GM12873 (cell line): ENCODE measurements at regions not wholly inside any gene's neighbourhood (a gene's known extent, or its start where the extent isn't known, plus 50 kb on each side); places are given as distances from the start of the nearest gene placed in this dataset.

Experiments
- TF ChIP-seq, protein P1 (sequence below): IDR thresholded peaks from 2 replicates; pipeline ENCODE4 v1.5.1; 2012; ENCODE audit warnings: low read depth, mild to moderate bottlenecking, moderate library complexity, low read length, control low read depth; ENCODE audit not compliant: insufficient read depth; ENCODE audit errors: missing control alignments

DNA sequence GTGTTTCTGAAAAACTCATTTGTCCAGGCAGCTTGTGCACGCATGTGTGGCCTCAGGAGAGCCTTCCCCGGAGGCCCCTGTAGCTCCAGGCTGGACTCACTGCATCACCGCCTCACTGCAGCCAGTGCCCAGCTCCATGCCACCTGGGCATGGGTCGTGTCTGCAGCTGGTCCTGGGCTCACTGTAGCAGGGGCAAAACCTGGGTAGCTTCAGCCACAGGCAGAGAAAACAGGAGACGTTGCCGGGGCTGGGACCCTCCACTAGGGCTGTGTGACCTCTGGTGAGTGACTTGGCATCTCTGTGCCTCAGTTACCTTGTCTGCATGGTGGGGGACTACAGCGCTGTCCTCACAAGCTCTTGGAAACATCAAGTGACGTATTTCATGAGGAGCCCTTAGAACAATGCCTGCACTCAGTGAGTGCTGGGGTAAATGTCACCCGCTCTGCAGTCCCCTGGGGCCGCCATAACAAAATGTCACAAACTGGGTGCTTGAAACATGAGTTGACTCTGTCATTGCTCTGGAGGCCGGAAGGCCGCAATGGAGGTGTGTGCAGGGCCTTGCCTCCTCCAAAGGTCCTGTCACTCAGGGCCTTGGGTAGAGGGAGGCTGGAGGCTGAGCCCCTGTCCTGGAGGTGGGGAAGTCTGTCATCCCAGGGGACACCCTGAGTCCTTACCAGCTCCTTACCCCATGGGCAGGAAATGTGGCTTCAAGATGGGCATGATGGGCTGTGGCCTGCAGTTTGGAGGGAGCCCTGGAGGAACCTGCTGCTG lies 488.7 kb downstream of the TBC1D22A start:
- TF ChIP-seq, protein P1, sequence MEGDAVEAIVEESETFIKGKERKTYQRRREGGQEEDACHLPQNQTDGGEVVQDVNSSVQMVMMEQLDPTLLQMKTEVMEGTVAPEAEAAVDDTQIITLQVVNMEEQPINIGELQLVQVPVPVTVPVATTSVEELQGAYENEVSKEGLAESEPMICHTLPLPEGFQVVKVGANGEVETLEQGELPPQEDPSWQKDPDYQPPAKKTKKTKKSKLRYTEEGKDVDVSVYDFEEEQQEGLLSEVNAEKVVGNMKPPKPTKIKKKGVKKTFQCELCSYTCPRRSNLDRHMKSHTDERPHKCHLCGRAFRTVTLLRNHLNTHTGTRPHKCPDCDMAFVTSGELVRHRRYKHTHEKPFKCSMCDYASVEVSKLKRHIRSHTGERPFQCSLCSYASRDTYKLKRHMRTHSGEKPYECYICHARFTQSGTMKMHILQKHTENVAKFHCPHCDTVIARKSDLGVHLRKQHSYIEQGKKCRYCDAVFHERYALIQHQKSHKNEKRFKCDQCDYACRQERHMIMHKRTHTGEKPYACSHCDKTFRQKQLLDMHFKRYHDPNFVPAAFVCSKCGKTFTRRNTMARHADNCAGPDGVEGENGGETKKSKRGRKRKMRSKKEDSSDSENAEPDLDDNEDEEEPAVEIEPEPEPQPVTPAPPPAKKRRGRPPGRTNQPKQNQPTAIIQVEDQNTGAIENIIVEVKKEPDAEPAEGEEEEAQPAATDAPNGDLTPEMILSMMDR: no peak

DNA sequence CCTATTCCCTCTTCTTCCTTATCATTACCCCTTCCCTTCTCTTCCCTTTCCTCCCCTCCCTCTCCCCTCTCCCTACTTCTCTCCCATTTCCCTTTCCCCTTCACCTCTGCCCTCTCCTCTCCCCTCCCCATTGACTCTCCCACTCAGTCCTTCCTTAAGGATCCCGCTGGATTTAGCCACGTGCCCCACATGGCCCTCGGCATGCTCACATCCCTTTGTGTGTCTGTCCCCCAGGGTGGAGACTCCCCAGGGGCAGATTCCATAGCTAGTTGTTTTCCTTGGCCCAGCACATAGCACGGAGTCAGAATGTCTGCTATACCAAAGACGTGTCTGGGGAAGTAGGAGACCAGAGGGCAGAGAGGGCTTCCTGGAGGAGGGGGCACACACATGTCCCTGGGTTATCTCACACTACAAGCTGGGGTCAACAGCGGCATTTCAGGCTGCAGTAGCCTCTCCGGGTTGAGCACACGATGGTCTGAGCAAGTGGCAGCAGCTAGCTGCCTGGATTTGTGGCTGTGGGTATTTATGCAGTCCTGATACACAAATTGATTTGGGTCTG lies 487.0 kb downstream of the TBC1D22A start:
- TF ChIP-seq, protein P1: no peak

DNA sequence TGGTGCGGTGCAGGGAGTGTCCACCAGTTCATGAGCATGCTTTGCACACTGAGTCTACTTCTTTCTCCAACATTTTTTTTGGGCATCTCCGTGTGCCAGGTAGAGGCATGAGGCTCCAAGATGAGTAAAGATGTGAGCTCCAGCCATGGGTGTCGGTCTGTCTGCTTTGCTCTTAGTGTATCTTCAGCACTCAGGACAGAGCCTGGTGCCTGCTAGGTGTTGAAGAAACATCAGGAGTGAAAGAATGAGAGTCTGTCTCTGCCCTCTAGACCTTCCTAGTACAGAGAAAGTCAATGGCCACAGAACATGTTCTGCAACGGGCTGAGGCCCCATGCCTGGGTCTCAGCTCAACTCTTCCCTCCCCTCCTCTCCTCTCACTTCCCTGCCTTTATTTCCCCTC lies 486.5 kb downstream of the TBC1D22A start:
- TF ChIP-seq, protein P1: no peak

DNA sequence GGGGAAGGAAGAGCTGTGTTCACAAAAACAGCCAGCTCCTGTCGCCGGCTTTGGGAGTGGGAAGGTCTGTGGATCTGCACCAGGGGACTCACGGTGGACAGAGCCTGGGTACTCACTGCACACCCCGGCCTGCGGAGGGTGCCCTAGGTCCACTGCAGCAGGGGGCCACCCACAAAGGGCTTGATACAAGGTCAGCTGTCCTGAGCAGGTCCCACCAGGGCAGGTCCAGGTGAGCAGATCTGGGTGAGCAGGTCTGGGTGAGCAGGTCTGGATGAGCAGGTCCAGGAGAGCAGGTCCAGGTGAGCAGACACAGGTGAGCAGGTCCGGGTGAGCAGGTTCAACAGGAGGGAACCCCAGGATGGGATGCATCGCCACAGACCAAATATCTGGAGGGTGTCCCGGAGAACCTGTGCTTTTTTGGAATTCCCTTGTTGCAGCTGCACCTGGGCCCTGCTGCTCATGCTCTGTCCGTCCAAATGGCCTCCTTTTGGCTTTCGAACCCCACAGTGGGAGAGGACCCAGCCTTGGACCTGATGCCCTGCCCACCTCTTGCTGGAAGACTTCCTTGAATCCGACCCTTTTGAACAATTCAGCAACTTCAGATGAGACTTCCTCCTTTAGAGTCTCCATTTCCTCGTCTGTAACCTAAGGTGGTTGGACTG lies 485.3 kb downstream of the TBC1D22A start:
- TF ChIP-seq, protein P1: no peak

DNA sequence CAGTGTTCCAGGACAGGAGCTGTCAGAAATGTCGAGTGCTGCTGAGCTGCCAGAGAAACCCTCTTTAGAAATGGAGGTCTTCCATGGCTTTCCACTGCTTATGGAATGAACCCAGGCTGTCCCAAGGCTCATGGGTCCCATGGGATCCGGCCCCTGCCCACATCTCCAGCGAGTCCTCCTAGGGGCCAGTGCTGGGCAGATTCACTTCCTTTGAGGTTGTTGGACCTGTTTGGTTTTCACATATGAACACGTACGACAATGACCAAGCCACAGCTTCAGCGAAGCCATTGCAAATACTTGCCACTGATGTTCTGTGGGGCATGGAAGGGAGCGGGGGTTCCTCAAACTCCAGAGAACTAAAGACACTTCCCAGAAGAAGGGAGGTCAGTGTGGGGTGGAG lies 483.3 kb downstream of the TBC1D22A start:
- TF ChIP-seq, protein P1: no peak

DNA sequence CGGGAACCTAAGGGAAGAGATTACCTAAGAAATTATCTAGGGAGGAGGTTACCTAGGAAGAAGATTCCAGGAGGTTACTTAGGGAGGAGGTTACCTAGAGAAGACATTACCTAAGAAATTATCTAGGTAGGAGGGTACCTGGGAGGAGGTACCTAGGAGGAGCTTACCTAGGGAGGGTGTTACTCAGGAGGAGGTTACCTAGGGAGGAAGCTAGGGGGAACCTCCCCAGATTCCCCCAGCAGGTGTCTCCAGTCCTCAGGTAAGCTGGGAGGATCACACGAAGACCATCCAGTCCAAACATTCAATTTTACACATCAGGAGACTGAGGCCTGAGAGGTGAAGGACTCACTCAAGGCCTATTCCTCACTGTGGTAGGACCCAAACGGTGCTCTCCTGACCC lies 482.8 kb downstream of the TBC1D22A start:
- TF ChIP-seq, protein P1: no peak

DNA sequence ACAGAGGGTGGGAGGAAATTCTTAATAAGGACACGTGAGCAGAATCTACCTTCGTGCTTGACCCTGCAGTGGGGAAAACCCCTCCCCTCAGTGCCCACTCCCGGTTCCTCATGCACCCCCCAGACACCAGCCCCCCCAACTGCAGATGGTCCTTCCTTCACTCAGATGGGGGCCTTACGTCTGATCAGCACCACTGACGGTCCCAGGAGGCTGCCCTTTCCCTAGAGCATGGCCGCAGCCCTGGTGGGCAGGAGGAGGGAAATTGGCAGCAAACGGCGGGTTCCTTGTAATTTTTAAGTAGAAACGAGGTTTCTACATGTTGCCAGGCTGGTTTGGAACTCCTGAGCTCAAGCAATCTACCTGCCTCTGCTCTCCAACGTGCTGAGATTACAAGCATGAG lies 477.7 kb downstream of the TBC1D22A start:
- TF ChIP-seq, protein P1: no peak
